Psoas muscle (tissue), 7 donors: ENCODE measurements at regions not wholly inside any gene's neighbourhood (a gene's known extent, or its start where the extent isn't known, plus 50 kb on each side); places are given as distances from the start of the nearest gene placed in this dataset.
A peak's percentile ranks its signal among the peaks of the same experiment; 100 is the strongest.

Experiments used
- ATAC-seq, 4 donors: fragments of 200-7000 bp; cut with Tn5 transposase; one replicate each; pipeline ENCODE4 v1.9.1; 2020; ENCODE audit warnings: moderate library complexity in 3 of 4, mild to moderate bottlenecking in 2 of 4
- DNase-seq, 2 donors: peaks; one replicate each; pipeline ENCODE4 v3.0.0-alpha.2; 2020
- H3K27ac ChIP-seq: fragments of 200-600 bp; one replicate; pipeline ENCODE4 v1.8.0; 2022
- H3K27me3 ChIP-seq, 3 donors: fragments of 200-600 bp in 1 of 3; one replicate each; pipeline versions ENCODE4 v1.6.1 to v1.8.0; 2013 to 2022; ENCODE audit warnings: low read length in 2 of 3, mild to moderate bottlenecking in 2 of 3, moderate library complexity in 1 of 3; ENCODE audit not compliant: insufficient read depth in 3 of 3
- H3K36me3 ChIP-seq, 2 donors: fragments of 200-600 bp in 1 of 2; one replicate each; pipeline versions ENCODE4 v1.6.1 to v1.8.0; 2013 to 2022; ENCODE audit warnings: low read depth in 1 of 2, mild to moderate bottlenecking in 1 of 2, moderate library complexity in 1 of 2; ENCODE audit not compliant: insufficient read depth in 1 of 2
- H3K4me1 ChIP-seq: fragments of 200-600 bp; one replicate; pipeline ENCODE4 v1.8.0; 2022
- H3K4me3 ChIP-seq: fragments of 200-600 bp; one replicate; pipeline ENCODE4 v1.8.0; 2022; ENCODE audit warnings: mild to moderate bottlenecking
- H3K9me3 ChIP-seq: fragments of 200-600 bp; one replicate; pipeline ENCODE4 v1.8.0; 2022
- CTCF ChIP-seq: fragments of 200-600 bp; IDR thresholded peaks from one replicate; pipeline ENCODE4 v1.8.0; 2022; ENCODE audit warnings: antibody characterized with exemption
- WGBS, 3 donors: extraction: QIAGEN DNeasy Blood & Tissue Kit; methylation state at CpG; one replicate each; pipeline versions ENCODE4 v1.1.6 to v1.1.7; 2013; 5-methylcytosine and 5-hydroxymethylcytosine counted together
- intact Hi-C, 2 donors: fragments of 100-400 bp; cut with DNase I; formaldehyde crosslinking; loops; one replicate each; pipeline versions ENCODE4 v1.11.0 to v1.14.2; 2022
- donor health status: healthy with polysubstance abuse.
- donor health status: DM: no; HTN: no; CAD: no; lungs with moderate emphysema.
- donor health status: Bipolar disorder and iron deficiency.
- donor health status: healthy.
- donor health status: DM: yes; HTN: yes; CAD: no.
- donor health status: DM: no; HTN: no; CAD: no.
- donor health status: DM: yes; HTN: yes; CAD: no.

- no peaks in the 10 kb centered on the region for H3K9me3 ChIP-seq
- no peak for TF ChIP-seq CTCF
- ATAC-seq (peak; percentile 43 to 94 (median 72)), DNase-seq (no peak)
- intact Hi-C loops: loop anchor here in 1 of 2 donors (10.0 kb wide), 1 partner anchor 657 kb away; no protein-coding TSS in a partner anchor
- H3K36me3 ChIP-seq: no peaks in the 10 kb centered on the region
- no peaks in the 10 kb centered on the region for H3K27me3 ChIP-seq
- H3K27ac ChIP-seq: peak overlapping the region; percentile 65
- 60 to 78% (median 62%) methylated on average over 5 of the region's 5 CpGs for WGBS, 3 donors
- H3K4me1 ChIP-seq: peaks cover 6% of the 10 kb centered on the region
- H3K4me3 ChIP-seq: no peak overlapping the region
These were observed 140.0 kb upstream of the HMHB1 start for GRCh38 chr5:143671674-143672569.

- peaks cover 6% of the 10 kb centered on the region for H3K4me1 ChIP-seq
- WGBS, 3 donors: 65 to 90% (median 68%) methylated on average over 5 of the region's 5 CpGs
- H3K9me3 ChIP-seq: no peaks in the 10 kb centered on the region
- DNase-seq: no peak
- H3K27me3 ChIP-seq: no peaks in the 10 kb centered on the region
- no peak overlapping the region for H3K27ac ChIP-seq
- no peak overlapping the region for H3K4me3 ChIP-seq
- H3K36me3 ChIP-seq: no peaks in the 10 kb centered on the region
- no peak for ATAC-seq
- TF ChIP-seq CTCF: no peak
- intact Hi-C loops: loop anchor here in 1 of 2 donors (10.0 kb wide), 1 partner anchor 656 kb away; no protein-coding TSS in a partner anchor
These were observed 140.9 kb upstream of the HMHB1 start for GRCh38 chr5:143671021-143671420.

- 55 to 66% (median 65%) methylated on average over 4 of the region's 4 CpGs for WGBS, 3 donors
- no peaks in the 10 kb centered on the region for H3K27me3 ChIP-seq
- no peaks in the 10 kb centered on the region for H3K4me1 ChIP-seq
- DNase-seq (no peak), ATAC-seq (no peak)
- intact Hi-C loops: no loop called here
- H3K27ac ChIP-seq: no peak overlapping the region
- TF ChIP-seq CTCF: no peak
- no peaks in the 10 kb centered on the region for H3K36me3 ChIP-seq
- no peak overlapping the region for H3K4me3 ChIP-seq
- H3K9me3 ChIP-seq: no peaks in the 10 kb centered on the region
These were observed 146.1 kb upstream of the HMHB1 start for GRCh38 chr5:143665866-143666265.

GRCh38 chr5:143664623-143665022 is 147.3 kb upstream of the HMHB1 start:
- no peaks in the 10 kb centered on the region for H3K36me3 ChIP-seq
- H3K4me1 ChIP-seq: no peaks in the 10 kb centered on the region
- ATAC-seq (no peak), DNase-seq (no peak)
- no peaks in the 10 kb centered on the region for H3K27me3 ChIP-seq
- TF ChIP-seq CTCF: no peak
- 93 to 98% (median 95%) methylated on average over 2 of the region's 2 CpGs for WGBS, 3 donors
- H3K9me3 ChIP-seq: no peaks in the 10 kb centered on the region
- intact Hi-C loops: no loop called here
- no peak overlapping the region for H3K4me3 ChIP-seq
- no peak overlapping the region for H3K27ac ChIP-seq
